SK-N-MC (cell line): ENCODE measurements at regions not wholly inside any gene's neighbourhood (a gene's known extent, or its start where the extent isn't known, plus 50 kb on each side); places are given as distances from the start of the nearest gene placed in this dataset.

Source experiments
- EZH2 ChIP-seq: fragments of 200-600 bp; sonication (generic); IDR thresholded peaks from one replicate; pipeline ENCODE4 v1.6.1; 2017; ENCODE audit warnings: antibody characterized with exemption
- FOXP2 ChIP-seq: optimal IDR thresholded peaks from 2 replicates; pipeline ENCODE3; 2011; ENCODE audit warnings: mild to moderate bottlenecking, moderate library complexity; ENCODE audit not compliant: insufficient read depth; ENCODE audit errors: extremely low read length, control extremely low read depth
- POLR2AphosphoS5 ChIP-seq: IDR thresholded peaks from 2 replicates; pipeline ENCODE4 v1.6.1; 2012; ENCODE audit warnings: mild to moderate bottlenecking, low read depth, low read length, borderline replicate concordance

GRCh38 chr11:116696381-116696941 is 76.3 kb downstream of the BUD13 start:
- TF ChIP-seq EZH2: no peak
- no peak for TF ChIP-seq POLR2AphosphoS5
- no peak for TF ChIP-seq FOXP2
